Stomach (tissue), 8 donors: ENCODE measurements at regions not wholly inside any gene's neighbourhood (a gene's known extent, or its start where the extent isn't known, plus 50 kb on each side); places are given as distances from the start of the nearest gene placed in this dataset.
"Not testable (repeated sequence)": the region's sequence is repeated elsewhere in the genome, so short reads cannot be mapped to it uniquely, and the experiment has no call there.

Experiments
- DNase-seq, 2 donors: peaks; one replicate each; pipeline versions ENCODE4 v3.0.0 to v3.0.0-alpha.2; 2013 to 2019
- H3K27ac ChIP-seq, 5 donors: fragments of 200-600 bp in 4 of 5; sonication (generic) in 4 of 5; one replicate each; pipeline ENCODE4 v1.5.1; 2013 to 2019; ENCODE audit warnings: mild to moderate bottlenecking in 1 of 5, moderate library complexity in 1 of 5
- H3K27me3 ChIP-seq, 3 donors: fragments of 200-600 bp; sonication (generic); one replicate each; pipeline ENCODE4 v1.5.1; 2017 to 2019; ENCODE audit warnings: mixed run types in 1 of 3
- H3K36me3 ChIP-seq, 4 donors: fragments of 200-600 bp; sonication (generic); 1 replicate in 3 of 4; 2 replicates in 1 of 4; pipeline ENCODE4 v1.5.1; 2016 to 2019
- H3K4me1 ChIP-seq, 4 donors: fragments of 200-600 bp; sonication (generic); one replicate each; pipeline ENCODE4 v1.5.1; 2016 to 2019
- H3K4me3 ChIP-seq, 4 donors: fragments of 200-600 bp; sonication (generic) in 3 of 4; one replicate each; pipeline ENCODE4 v1.5.1; 2016 to 2019; ENCODE audit warnings: mild to moderate bottlenecking in 1 of 4
- H3K9me3 ChIP-seq, 4 donors: fragments of 200-600 bp; sonication (generic); one replicate each; pipeline ENCODE4 v1.5.1; 2016 to 2019
- EP300 ChIP-seq: sonication (generic); formaldehyde crosslinking; IDR thresholded peaks from one replicate; pipeline ENCODE4 v1.6.1; 2017; ENCODE audit warnings: antibody characterized with exemption
- POLR2A ChIP-seq, 4 donors: fragments of 450-650 bp; IDR thresholded peaks; one replicate each; pipeline ENCODE4 v1.6.1; 2016; ENCODE audit warnings: antibody characterized with exemption in 4 of 4, control low read depth in 2 of 4, mild to moderate bottlenecking in 1 of 4, moderate library complexity in 1 of 4
- POLR2AphosphoS5 ChIP-seq, 3 donors: sonication (generic); formaldehyde crosslinking; IDR thresholded peaks; one replicate each; pipeline ENCODE4 v1.6.1; 2016; ENCODE audit warnings: antibody characterized with exemption in 3 of 3
- WGBS, 5 donors: extraction: QIAGEN DNeasy Blood & Tissue Kit in 3 of 5; methylation state at CpG; one replicate each; pipeline versions ENCODE4 v1.1.5 to v1.1.7; 2013 to 2018; 5-methylcytosine and 5-hydroxymethylcytosine counted together
- intact Hi-C: fragments of 100-400 bp; cut with DNase I; formaldehyde crosslinking; loops from one replicate; pipeline ENCODE4 v1.15.1; 2023; ENCODE audit warnings: low total_unique reads
- TF ChIP-seq, protein P1 (sequence below), 7 experiments: fragments of 450-650 bp in 4 of 7; fragments of 200-600 bp in 3 of 7; sonication (generic) in 3 of 7; IDR thresholded peaks; one replicate each; pipeline ENCODE4 v1.5.1; 2016 to 2019; ENCODE audit warnings: antibody characterized with exemption in 7 of 7, control low read depth in 2 of 7, mild to moderate bottlenecking in 1 of 7
- donor health status: healthy with polysubstance abuse.
- donor health status: Bipolar disorder and iron deficiency.
- donor health status: healthy.

DNA sequence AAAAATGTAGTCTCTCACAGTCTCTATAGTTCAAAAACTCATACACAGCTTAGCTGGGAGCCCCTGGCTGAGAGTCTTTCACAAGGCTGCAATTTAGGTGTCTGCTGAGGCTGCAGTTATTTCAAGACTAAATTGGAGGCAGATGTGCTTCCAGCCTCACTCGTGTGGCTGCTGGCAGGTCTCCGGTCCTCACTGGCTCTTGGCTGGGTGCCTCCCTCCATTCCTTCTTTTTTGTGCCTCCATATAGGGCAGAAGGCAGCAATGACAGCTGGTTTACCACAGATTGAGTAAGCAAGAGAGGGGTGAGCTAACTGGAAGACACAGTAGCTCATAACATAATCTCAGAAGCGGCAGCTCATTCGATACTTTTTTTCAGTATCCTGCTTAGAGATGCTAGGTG, 2167.7 kb upstream of the WWC1 start:
- peaks cover 0 to 10% (median 4%) of the 10 kb centered on the region in 4 donors for H3K9me3 ChIP-seq
- TF ChIP-seq, protein P1, sequence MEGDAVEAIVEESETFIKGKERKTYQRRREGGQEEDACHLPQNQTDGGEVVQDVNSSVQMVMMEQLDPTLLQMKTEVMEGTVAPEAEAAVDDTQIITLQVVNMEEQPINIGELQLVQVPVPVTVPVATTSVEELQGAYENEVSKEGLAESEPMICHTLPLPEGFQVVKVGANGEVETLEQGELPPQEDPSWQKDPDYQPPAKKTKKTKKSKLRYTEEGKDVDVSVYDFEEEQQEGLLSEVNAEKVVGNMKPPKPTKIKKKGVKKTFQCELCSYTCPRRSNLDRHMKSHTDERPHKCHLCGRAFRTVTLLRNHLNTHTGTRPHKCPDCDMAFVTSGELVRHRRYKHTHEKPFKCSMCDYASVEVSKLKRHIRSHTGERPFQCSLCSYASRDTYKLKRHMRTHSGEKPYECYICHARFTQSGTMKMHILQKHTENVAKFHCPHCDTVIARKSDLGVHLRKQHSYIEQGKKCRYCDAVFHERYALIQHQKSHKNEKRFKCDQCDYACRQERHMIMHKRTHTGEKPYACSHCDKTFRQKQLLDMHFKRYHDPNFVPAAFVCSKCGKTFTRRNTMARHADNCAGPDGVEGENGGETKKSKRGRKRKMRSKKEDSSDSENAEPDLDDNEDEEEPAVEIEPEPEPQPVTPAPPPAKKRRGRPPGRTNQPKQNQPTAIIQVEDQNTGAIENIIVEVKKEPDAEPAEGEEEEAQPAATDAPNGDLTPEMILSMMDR (IDR thresholded peaks at IDR 0.05) = no peak
- TF ChIP-seq POLR2A (IDR thresholded peaks at IDR 0.05) (no peak), EP300 (no peak), POLR2AphosphoS5 (IDR thresholded peaks at IDR 0.05) (no peak)
- H3K4me3 ChIP-seq = no peak overlapping the region
- WGBS, 5 donors = 57 to 80% (median 71%) methylated on average over 4 of the region's 4 CpGs
- no peaks in the 10 kb centered on the region for H3K27me3 ChIP-seq
- H3K27ac ChIP-seq = no peak overlapping the region
- no peaks in the 10 kb centered on the region for H3K36me3 ChIP-seq
- intact Hi-C loops = no loop called here
- H3K4me1 ChIP-seq = no peaks in the 10 kb centered on the region
- peak in 1 of 2 donors; percentile 7 for DNase-seq

DNA sequence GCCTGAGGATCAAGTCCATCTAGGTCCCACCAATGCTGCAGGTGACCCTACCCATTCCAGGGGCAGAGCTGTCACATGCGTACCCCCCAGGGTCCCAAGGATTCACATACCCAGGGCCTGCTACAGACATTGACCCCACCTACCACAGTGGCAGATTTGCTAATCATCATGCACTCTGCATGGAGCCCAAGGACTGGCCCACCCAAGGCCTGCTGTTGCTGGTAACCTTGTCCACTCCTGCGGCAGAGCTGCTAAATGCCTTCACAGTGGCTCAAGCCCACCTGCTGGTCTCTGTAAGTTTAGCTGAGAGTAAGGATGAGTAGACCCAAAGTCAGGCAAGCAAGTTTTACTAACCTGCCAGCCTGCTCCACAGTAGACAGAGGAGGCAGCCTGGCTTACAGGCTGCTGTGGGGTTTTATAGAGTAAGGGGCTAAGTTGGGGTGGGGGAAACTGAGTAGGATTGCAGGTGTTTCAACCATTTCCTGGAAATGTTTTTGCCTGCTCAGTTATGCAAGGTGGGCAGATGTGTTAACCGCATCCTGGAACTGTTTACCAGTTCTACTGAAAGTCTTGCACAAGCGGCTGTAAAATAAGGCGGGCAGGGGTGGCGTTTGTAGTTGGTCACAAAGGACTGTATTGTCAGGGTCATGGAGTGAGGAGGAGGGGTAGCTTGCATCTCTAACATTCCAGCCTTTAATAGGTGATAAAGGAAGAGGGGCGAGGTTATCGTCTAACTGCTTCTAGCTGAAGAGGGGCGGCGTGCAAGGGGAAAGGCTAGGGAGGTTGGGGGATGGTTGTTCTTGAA, 2163.5 kb upstream of the WWC1 start:
- no peak overlapping the region for H3K4me3 ChIP-seq
- no peak for DNase-seq
- H3K9me3 ChIP-seq = peaks cover 0 to 23% (median 7%) of the 10 kb centered on the region in 4 donors
- no peaks in the 10 kb centered on the region for H3K36me3 ChIP-seq
- TF ChIP-seq POLR2AphosphoS5 (IDR thresholded peaks at IDR 0.05) (no peak), EP300 (no peak), POLR2A (IDR thresholded peaks at IDR 0.05) (no peak)
- TF ChIP-seq, protein P1 (IDR thresholded peaks at IDR 0.05) = no peak
- H3K27me3 ChIP-seq = no peaks in the 10 kb centered on the region
- no peaks in the 10 kb centered on the region for H3K4me1 ChIP-seq
- no peak overlapping the region for H3K27ac ChIP-seq
- intact Hi-C loops = no loop called here
- 67 to 82% (median 73%) methylated on average over 10 of the region's 10 CpGs for WGBS, 5 donors

DNA sequence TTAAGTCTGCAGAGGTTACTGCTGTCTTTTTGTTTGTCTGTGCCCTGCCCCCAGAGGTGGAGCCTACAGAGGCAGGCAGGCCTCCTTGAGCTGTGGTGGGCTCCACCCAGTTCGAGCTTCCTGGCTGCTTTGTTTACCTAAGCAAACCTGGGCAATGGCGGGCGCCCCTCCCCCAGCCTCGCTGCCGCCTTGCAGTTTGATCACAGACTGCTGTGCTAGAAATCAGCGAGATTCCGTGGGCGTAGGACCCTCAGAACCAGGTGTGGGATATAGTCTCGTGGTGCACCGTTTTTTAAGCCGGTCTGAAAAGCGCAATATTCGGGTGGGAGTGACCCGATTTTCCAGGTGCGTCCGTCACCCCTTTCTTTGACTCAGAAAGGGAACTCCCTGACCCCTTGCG, 2146.3 kb upstream of the WWC1 start:
- DNase-seq, H3K4me1 ChIP-seq, H3K9me3 ChIP-seq, H3K27ac ChIP-seq, H3K36me3 ChIP-seq, H3K27me3 ChIP-seq, intact Hi-C loops, H3K4me3 ChIP-seq: not testable (repeated sequence)
- WGBS, 5 donors = 80 to 94% (median 83%) methylated on average over 6 to 17 of the region's 17 CpGs

DNA sequence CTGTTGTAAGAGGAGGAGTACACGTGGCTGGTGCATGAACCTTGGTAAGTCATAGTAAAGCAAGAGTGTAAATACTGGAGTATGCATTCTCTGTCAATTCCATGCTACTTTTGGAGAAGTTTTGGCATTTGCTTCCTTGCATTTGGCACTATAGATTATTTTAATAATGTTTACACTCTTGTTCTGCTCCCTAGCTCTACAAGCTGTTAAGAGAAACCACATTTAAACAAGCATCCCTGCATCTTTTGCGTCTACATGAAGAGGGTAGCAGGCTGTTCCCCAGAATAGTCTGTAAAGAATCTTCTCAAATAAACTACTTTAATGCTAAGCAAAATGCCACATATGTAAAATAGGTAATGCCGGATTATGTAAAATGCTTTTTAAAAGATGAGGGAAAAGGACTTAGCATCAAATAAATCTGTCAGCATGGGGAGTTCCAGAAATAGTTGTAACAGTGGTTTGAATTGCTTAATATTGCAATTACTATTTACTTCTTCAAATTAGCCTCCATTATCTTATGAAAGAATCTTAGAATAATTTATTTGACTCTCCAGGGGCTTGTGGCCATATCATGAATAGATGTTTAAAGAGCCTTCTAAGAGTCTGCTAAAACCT, 2127.3 kb upstream of the WWC1 start:
- DNase-seq = no peak
- Histone ChIP-seq H3K9me3 (no peaks in the 10 kb centered on the region), H3K27ac (no peak overlapping the region), H3K36me3 (no peaks in the 10 kb centered on the region), H3K4me3 (no peak overlapping the region), H3K27me3 (no peaks in the 10 kb centered on the region), H3K4me1 (no peaks in the 10 kb centered on the region)
- no peak for TF ChIP-seq POLR2AphosphoS5 (IDR thresholded peaks at IDR 0.05)
- TF ChIP-seq POLR2A (IDR thresholded peaks at IDR 0.05) = no peak
- TF ChIP-seq EP300 = no peak
- TF ChIP-seq, protein P1 (IDR thresholded peaks at IDR 0.05) = no peak
- 42 to 59% (median 53%) methylated on average over 3 of the region's 3 CpGs for WGBS, 5 donors
- intact Hi-C loops = no loop called here

DNA sequence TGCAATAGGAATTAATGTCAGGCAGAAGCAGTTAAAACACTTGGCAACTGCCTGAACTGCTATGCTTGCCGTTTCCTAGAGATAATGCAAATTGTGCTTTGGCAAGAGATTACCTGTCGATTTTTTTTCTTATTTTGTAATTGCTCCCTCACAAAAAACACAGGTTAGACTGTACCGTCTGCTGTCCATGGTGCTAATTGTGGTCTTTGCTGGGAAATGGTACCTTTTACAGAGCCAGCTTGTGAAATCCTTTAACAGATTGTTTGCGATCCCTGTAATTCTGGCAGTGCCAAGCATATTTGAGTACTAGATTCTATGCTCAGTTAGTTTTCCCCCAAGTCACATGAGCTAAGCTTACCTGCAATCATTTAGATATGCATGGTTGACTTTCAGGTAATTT, 2125.8 kb upstream of the WWC1 start:
- no peak overlapping the region for H3K4me3 ChIP-seq
- TF ChIP-seq, protein P1 (IDR thresholded peaks at IDR 0.05) = no peak
- no peaks in the 10 kb centered on the region for H3K4me1 ChIP-seq
- no peaks in the 10 kb centered on the region for H3K27me3 ChIP-seq
- 33 to 47% (median 36%) methylated on average over 4 of the region's 4 CpGs for WGBS, 5 donors
- H3K27ac ChIP-seq = no peak overlapping the region
- no peaks in the 10 kb centered on the region for H3K9me3 ChIP-seq
- peak in 1 of 2 donors; percentile 56 for DNase-seq
- no peaks in the 10 kb centered on the region for H3K36me3 ChIP-seq
- intact Hi-C loops = no loop called here
